NCI-H1436 (cell line): ENCODE measurements at regions not wholly inside any gene's neighbourhood (a gene's known extent, or its start where the extent isn't known, plus 50 kb on each side); places are given as distances from the start of the nearest gene placed in this dataset.

Experiments
- DNase-seq: peaks from one replicate; lab custom pipeline; 2025; lab: John Stamatoyannopoulos, UW

DNA sequence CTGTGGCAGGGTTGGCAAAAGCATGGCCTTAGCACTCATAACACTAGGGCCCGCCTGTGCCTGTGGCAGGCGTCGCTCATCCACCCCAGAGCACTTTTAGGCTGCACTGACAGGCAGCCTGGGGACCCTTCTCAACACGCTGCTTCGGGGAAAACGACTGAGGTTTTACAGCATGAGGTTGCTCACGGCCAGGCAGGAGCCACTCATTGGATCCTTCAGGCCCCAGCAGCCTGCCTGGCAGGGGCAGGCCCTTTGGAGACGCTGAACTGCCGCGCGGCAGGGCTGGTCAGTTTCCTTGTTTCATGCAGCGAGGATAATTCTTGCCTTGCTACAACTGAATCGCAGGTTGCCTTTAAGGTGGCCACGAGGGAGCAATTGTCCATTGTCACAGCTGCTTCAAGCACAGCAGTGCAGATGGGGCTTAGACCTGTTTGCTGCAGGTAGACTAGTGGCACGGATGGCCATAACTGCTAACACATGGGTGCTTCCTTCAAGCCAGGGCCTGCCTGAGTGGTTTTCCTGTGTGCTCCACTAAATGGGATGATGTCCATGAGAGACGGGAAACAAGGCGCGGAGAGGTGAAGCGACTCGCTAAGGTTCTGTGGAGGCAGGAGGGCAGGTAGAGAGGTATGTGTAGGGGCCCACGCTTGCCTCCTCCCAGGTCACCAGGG is 49.9 kb upstream of the HS6ST1 start:
- no peak for DNase-seq

- DNase-seq = no peak
Measured at GRCh38 chr2:128369108-128369555, 50.5 kb upstream of the HS6ST1 start.

- DNase-seq = no peak
Measured at GRCh38 chr2:128369602-128370467, 51.2 kb upstream of the HS6ST1 start.

DNA sequence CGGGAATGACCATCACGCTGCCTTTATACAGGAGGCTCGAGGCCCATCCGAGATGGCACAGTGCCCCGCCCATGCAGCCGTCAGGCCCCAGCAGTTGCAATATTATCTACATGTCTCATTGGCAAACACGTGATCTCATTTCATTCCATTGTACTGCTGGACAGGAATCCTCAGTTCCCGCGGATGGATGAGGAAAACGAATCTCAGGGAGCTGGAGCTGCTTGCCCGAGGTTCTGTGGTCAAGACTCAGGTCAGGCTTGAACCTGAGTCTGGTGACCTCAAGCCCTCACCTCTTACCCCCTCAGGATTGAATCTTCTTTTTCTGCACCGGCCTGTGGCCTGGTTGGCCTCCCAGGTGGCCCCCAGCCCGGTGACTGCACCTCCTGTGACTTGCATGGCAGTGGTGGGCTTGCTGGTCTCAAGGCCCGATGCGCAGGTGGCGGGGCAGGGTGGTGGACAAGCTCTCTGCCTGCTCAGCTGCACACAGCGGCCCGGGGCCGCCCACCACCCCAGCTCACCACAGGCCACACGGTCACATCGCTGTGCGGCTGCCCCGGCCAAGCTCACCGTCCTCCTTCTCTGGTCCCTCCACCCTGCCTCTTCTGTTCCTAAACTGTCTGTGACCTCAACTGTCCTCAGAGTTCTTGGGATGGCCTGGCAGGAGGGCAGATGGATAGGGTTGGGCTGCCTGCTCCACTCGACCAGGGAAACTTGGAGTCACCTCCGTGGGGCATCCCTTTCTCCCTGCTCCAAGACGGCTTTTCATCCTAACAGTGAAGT is 52.0 kb upstream of the HS6ST1 start:
- DNase-seq = no peak

DNA sequence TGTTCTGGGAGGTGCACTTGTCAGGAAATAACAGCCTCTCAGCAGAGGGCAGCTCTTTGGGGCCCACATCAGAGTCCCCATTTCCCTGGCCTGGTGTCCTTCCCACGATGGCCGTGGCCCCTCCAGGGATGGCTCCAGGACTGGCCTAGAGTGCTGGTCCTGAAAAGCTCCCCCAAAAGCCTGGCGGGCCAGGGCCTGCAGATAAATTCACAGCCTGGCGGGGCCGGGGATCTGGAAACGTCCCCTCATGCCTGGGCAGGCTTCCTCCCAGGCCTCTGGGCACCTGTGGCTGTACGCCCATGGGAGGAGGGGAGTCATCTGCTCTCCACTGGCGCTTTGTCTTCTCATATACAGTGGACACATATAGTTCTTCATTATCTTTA is 52.6 kb upstream of the HS6ST1 start:
- DNase-seq = no peak

- DNase-seq = no peak
Measured at GRCh38 chr2:128371648-128372345, 53.1 kb upstream of the HS6ST1 start.

- no peak for DNase-seq
Measured at GRCh38 chr2:128372621-128373341, 54.1 kb upstream of the HS6ST1 start.

DNA sequence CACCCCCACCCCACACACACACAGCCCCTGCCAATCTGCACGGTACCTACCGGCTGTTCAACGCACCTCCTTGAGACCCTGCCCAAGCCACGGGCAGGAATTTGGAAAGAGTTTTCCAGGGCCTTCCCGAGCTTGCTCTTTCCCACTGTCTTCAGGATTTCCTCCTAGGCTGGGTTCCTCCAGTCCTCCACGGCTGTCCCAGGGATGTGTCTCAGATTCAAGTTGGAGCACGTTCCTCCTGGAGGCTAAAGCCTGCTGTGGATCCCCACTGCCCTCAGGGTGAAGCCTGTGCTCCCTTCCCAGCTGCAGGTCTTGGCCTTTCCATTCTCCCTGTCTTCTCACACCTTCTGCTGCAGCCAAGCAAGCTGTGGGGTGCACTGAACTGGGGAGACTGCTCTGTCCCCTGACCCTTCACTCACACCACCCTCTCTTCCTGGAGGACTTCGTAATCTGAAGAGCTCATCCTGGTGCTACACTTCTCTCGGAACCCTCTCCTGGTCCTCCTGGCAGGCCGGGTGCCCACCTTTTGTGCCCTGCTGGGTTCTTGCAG is 54.9 kb upstream of the HS6ST1 start:
- no peak for DNase-seq

GRCh38 chr2:128374001-128374710 is 55.5 kb upstream of the HS6ST1 start:
- DNase-seq = no peak

DNA sequence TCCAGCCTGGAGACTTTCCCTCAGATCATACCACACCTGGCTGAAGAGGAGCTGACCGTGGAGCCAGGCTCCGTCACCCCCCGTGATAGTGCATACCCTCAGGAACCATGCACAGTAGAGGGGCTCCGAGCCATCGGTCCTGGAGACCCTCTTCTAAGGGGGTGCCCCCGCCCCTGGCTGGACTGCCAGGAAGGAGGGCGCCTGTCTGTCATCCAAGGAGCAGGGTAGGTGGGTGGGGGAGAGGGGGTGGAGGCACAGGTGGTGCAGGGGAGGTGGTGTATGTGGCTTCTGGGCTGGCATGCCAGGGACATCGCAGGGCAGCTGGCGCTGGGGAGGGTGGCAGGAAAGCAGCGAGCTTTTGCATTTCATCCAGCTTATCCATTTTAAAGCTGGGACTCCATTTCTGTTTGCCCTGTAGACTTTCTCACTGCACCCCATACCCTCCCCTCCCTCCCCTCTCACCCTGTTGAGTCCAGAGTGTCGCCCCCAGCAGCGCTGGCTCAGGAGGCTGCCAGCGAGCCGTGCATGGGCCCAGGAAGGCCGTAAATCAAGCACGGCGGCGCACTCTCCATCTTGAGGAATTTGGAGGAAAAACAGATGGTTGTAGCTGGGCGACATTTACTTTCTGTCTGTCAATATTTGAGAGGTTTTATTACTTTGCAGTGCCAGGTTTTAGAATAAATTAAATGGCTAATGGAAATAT is 56.2 kb upstream of the HS6ST1 start:
- DNase-seq = no peak

DNA sequence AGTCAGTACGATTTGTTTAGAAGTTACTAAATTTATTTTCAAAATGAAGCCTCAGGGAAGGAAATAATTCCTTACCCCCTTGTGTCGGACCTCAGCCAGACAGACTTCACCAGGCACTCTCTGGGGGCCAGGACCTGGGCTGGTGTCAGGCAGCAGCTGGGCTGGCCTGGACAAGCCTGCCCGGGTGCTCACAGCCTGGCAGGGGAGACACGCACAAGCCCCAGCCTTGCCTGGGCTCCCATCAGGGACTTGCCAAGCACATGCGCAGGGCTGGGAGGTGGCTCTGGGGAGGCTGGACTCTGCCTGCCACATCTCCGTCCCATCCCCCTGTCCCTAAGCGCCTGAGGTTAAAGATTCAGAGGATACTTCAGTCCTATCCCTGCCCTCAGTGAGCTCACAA is 56.8 kb upstream of the HS6ST1 start:
- DNase-seq = no peak

- DNase-seq = no peak
Measured at GRCh38 chr2:128376241-128377041, 57.8 kb upstream of the HS6ST1 start.

- no peak for DNase-seq
Measured at GRCh38 chr2:128377071-128377910, 58.6 kb upstream of the HS6ST1 start.

DNA sequence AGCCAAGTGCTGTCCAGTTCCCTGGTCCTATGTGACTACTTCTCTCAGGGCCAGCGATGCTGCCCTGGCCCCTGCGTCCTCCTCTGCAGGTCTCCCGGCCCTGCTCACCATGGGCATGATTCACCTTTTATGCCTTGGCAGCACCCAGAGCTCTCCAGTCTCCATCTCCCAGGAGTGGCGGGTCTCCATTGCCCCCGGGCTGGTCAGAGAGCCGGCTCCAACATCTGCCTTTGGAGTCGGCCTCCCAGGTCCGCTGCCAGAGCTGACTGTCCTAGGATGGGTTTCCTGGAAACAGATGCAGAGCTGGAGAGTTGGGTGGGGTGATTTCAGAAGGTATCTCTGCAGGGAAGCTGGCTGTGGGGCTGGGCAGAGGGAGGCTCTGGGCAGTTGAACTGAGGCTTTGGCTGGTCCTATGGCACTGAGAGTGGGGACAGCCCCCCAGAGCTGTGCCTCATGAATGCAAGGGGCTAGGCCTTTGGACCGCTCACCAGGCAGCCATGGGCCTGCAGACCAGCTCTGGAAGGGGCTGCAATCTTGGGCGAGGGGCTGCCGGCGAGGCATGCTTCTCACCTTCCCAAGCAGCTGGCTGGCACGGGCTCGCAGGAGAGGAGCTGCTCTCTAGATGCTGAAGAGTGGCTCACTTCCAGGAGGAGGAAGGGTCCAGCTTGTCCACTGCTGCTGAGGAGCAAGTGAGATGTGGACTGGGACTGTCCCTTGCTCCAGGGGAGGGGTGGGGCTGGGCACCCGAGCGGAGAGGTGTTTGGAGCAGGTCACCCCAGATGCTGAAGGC is 59.8 kb upstream of the HS6ST1 start:
- DNase-seq = no peak

- no peak for DNase-seq
Measured at GRCh38 chr2:128379021-128380015, 60.6 kb upstream of the HS6ST1 start.
